ENCODE measurements at regions not wholly inside any gene's neighbourhood (a gene's known extent, or its start where the extent isn't known, plus 50 kb on each side); places are given as distances from the start of the nearest gene placed in this dataset.

GRCh38 chr17:14753383-14753782 lies 452.5 kb downstream of the HS3ST3B1 start:
- no peak for TF ChIP-seq POLR2AphosphoS5 (IDR thresholded peaks at IDR 0.05)
- TF ChIP-seq, protein P1, sequence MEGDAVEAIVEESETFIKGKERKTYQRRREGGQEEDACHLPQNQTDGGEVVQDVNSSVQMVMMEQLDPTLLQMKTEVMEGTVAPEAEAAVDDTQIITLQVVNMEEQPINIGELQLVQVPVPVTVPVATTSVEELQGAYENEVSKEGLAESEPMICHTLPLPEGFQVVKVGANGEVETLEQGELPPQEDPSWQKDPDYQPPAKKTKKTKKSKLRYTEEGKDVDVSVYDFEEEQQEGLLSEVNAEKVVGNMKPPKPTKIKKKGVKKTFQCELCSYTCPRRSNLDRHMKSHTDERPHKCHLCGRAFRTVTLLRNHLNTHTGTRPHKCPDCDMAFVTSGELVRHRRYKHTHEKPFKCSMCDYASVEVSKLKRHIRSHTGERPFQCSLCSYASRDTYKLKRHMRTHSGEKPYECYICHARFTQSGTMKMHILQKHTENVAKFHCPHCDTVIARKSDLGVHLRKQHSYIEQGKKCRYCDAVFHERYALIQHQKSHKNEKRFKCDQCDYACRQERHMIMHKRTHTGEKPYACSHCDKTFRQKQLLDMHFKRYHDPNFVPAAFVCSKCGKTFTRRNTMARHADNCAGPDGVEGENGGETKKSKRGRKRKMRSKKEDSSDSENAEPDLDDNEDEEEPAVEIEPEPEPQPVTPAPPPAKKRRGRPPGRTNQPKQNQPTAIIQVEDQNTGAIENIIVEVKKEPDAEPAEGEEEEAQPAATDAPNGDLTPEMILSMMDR (IDR thresholded peaks at IDR 0.05): no peak
- no peak for TF ChIP-seq POLR2A (IDR thresholded peaks at IDR 0.05; ENCODE audit: low read depth)

Data from esophagus muscularis mucosa (tissue), 3 donors.